ENCODE measurements at regions not wholly inside any gene's neighbourhood (a gene's known extent, or its start where the extent isn't known, plus 50 kb on each side); places are given as distances from the start of the nearest gene placed in this dataset.

DNA sequence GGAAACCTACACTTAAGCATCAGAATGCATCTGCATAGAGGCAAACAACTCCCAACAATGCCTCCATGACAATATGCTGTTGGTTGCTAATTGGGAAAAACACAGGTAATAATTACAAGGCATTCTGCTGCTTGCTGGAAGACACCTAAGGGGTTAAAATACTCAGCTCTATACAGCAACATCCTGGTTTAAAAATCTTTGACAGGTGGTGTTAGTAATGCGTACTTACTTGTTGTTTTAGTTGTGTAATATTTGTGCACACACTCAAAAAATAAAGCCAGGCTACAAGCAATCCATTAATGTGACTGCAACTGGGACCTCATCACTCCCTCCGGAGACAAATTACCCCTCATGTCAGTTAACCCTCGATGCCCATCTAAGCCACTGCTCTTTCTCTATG is 126.3 kb upstream of the ELL2 start:
- Histone ChIP-seq H3K79me2 (ENCODE audit: control insufficient read depth, insufficient read depth, low read length) (no peaks in the 10 kb centered on the region), H3K27ac (ENCODE audit: insufficient read depth, low read depth, low read length) (no peak overlapping the region), H3K4me3 (replicated peaks in 1 of 3; ENCODE audit: insufficient read depth in 1 of 3, low read depth in 1 of 3, low read length in 3 of 3) (no peak overlapping the region), H3K27me3 (ENCODE audit: control insufficient read depth in 2 of 2, insufficient read depth in 2 of 2, low read length in 2 of 2) (no peaks in the 10 kb centered on the region), H3K36me3 (ENCODE audit: control insufficient read depth in 2 of 2, extremely low read depth in 1 of 2, insufficient read depth in 2 of 2, low read length in 2 of 2) (no peaks in the 10 kb centered on the region), H3K9me3 (replicated peaks; ENCODE audit: control insufficient read depth, insufficient read depth, low read length) (no peaks in the 10 kb centered on the region), H4K20me1 (replicated peaks; ENCODE audit: control insufficient read depth, extremely low read depth, insufficient read depth, low read length) (no peaks in the 10 kb centered on the region), H3K9me1 (replicated peaks; ENCODE audit: control insufficient read depth, extremely low read depth, insufficient read depth, low read length) (no peaks in the 10 kb centered on the region), H3K4me2 (ENCODE audit: insufficient read depth, low read length) (no peak overlapping the region), H3K4me1 (ENCODE audit: control insufficient read depth, extremely low read depth, insufficient read depth, low read length) (no peaks in the 10 kb centered on the region), H3K9ac (replicated peaks; ENCODE audit: extremely low read depth, insufficient read depth, low read length) (no peak overlapping the region), H2AFZ (ENCODE audit: low read depth, low read length) (no peak overlapping the region)
- TF ChIP-seq JUN (IDR thresholded peaks at IDR 0.05; ENCODE audit: borderline replicate concordance, insufficient read depth, insufficient read length, low read depth) (no peak), GATA2 (IDR thresholded peaks at IDR 0.05; ENCODE audit: insufficient read depth, insufficient read length, low read depth, low read length) (no peak), FOS (IDR thresholded peaks at IDR 0.05; ENCODE audit: borderline replicate concordance, insufficient read depth, low read length) (no peak), EZH2 (IDR thresholded peaks at IDR 0.05; ENCODE audit: borderline replicate concordance, low read depth, low read length, severe bottlenecking) (no peak), POLR2AphosphoS5 (IDR thresholded peaks at IDR 0.05; ENCODE audit: insufficient read depth, low read depth, low read length) (no peak), MYC (IDR thresholded peaks at IDR 0.05; ENCODE audit: low read depth, low read length) (no peak), POLR2A (IDR thresholded peaks at IDR 0.05; ENCODE audit: low read depth, low read length) (no peak)
- TF ChIP-seq, protein P1, sequence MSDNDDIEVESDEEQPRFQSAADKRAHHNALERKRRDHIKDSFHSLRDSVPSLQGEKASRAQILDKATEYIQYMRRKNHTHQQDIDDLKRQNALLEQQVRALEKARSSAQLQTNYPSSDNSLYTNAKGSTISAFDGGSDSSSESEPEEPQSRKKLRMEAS (IDR thresholded peaks at IDR 0.05; ENCODE audit: insufficient read depth, insufficient read length), result no peak
- TF ChIP-seq, protein P2, sequence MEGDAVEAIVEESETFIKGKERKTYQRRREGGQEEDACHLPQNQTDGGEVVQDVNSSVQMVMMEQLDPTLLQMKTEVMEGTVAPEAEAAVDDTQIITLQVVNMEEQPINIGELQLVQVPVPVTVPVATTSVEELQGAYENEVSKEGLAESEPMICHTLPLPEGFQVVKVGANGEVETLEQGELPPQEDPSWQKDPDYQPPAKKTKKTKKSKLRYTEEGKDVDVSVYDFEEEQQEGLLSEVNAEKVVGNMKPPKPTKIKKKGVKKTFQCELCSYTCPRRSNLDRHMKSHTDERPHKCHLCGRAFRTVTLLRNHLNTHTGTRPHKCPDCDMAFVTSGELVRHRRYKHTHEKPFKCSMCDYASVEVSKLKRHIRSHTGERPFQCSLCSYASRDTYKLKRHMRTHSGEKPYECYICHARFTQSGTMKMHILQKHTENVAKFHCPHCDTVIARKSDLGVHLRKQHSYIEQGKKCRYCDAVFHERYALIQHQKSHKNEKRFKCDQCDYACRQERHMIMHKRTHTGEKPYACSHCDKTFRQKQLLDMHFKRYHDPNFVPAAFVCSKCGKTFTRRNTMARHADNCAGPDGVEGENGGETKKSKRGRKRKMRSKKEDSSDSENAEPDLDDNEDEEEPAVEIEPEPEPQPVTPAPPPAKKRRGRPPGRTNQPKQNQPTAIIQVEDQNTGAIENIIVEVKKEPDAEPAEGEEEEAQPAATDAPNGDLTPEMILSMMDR (IDR thresholded peaks at IDR 0.05; ENCODE audit: extremely low read depth in 1 of 2, insufficient read depth in 1 of 2, low read depth in 1 of 2, low read length in 2 of 2), result no peak
- POLR2A ChIA-PET, result no interaction called here
- CTCF ChIA-PET, result no interaction called here
- dilution Hi-C loops (cut with MboI; ENCODE audit: extremely low pct_ligation_motif_present, low sequenced_read_pairs), result no loop called here
- BruUV-seq (replicated peaks), result no TSS peak
- FAIRE-seq, result no peak
- intact Hi-C loops (cut with micrococcal nuclease), result no loop called here
- DNase-seq (ENCODE audit: low read depth, low spot score), result no peak
